ENCODE measurements at regions not wholly inside any gene's neighbourhood (a gene's known extent, or its start where the extent isn't known, plus 50 kb on each side); places are given as distances from the start of the nearest gene placed in this dataset.

- no peak for TF ChIP-seq CTCF (IDR thresholded peaks at IDR 0.05; ENCODE audit: low read length)
- no peak for TF ChIP-seq EZH2 (optimal IDR thresholded peaks at IDR 0.05; ENCODE audit: low read depth, low read length)
These were observed 50.3 kb upstream of the TCF20 start for GRCh38 chr22:42320443-42321416.
